Stomach smooth muscle (tissue), 2 donors: ENCODE measurements at regions not wholly inside any gene's neighbourhood (a gene's known extent, or its start where the extent isn't known, plus 50 kb on each side); places are given as distances from the start of the nearest gene placed in this dataset.

ENCODE experiments used
- H3K27ac ChIP-seq: one replicate; pipeline ENCODE4 v1.7.0; 2013; ENCODE audit warnings: mild to moderate bottlenecking, low read length, inconsistent platforms
- H3K27me3 ChIP-seq, 2 donors: one replicate each; pipeline ENCODE4 v1.7.0; 2013; ENCODE audit warnings: low read length in 2 of 2; ENCODE audit not compliant: insufficient read depth in 2 of 2, control insufficient read depth in 1 of 2
- H3K36me3 ChIP-seq, 2 donors: one replicate each; pipeline ENCODE4 v1.7.0; 2013; ENCODE audit warnings: low read length in 2 of 2; ENCODE audit not compliant: control insufficient read depth in 2 of 2, insufficient read depth in 2 of 2
- H3K4me1 ChIP-seq: one replicate; pipeline ENCODE4 v1.7.0; 2013; ENCODE audit warnings: low read length; ENCODE audit not compliant: control insufficient read depth, insufficient read depth
- H3K4me3 ChIP-seq, 2 donors: one replicate each; pipeline ENCODE4 v1.7.0; 2013; ENCODE audit warnings: low read length in 2 of 2
- H3K9ac ChIP-seq, 2 donors: one replicate each; pipeline ENCODE4 v1.7.0; 2013; ENCODE audit warnings: low read length in 2 of 2, mild to moderate bottlenecking in 1 of 2
- H3K9me3 ChIP-seq, 2 donors: one replicate each; pipeline ENCODE4 v1.7.0; 2013; ENCODE audit warnings: low read length in 2 of 2; ENCODE audit not compliant: control insufficient read depth in 2 of 2
- donor health status: healthy.
- donor health status: Pancreatic carcinoma.

DNA sequence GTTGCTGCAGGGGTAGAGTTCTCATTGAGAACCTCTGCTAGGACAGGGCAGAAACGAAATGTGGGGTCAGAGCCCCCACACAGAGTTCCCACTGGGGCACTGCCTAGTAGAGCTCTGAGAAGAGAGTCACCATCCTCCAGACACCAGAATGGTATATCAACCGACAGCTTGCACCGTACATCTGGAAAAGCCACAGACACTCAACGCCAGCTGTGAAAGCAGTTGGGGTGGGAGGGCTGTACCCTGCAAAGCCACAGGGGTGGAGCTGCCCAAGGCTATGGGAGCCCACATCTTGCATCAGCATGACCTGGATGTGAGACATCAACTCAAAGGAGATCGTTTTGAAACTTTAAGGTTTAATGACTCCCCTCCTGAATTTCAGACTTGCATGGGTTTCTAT, 284.0 kb upstream of the DEPDC1 start:
- no peak overlapping the region for H3K27ac ChIP-seq
- no peak overlapping the region for H3K9ac ChIP-seq
- H3K4me1 ChIP-seq: no peaks in the 10 kb centered on the region
- H3K36me3 ChIP-seq: no peaks in the 10 kb centered on the region
- no peak overlapping the region for H3K4me3 ChIP-seq
- peaks cover 0 to 4% of the 10 kb centered on the region in 2 donors for H3K9me3 ChIP-seq
- H3K27me3 ChIP-seq: no peaks in the 10 kb centered on the region

DNA sequence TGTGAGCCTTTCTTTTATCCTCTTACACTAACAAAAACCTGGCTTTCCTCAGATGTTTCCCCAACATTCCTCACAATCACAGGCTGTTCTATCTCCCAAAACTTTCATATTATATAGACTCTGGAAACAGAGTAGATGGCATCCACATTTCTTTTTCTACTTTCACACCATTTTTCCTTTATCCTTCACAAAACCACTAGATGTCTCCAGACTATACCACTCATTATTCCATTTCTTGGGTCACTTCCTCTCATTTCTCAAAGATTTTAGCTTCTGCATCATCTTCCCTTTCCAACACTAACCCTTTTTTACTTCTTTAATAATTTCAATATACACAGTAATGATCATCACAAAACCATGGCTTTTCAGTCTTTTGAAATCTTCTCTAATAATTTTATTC, 286.0 kb upstream of the DEPDC1 start:
- no peak overlapping the region for H3K9ac ChIP-seq
- H3K9me3 ChIP-seq: peaks cover 0 to 4% of the 10 kb centered on the region in 2 donors
- H3K4me1 ChIP-seq: no peaks in the 10 kb centered on the region
- no peaks in the 10 kb centered on the region for H3K27me3 ChIP-seq
- no peak overlapping the region for H3K4me3 ChIP-seq
- H3K36me3 ChIP-seq: no peaks in the 10 kb centered on the region
- H3K27ac ChIP-seq: no peak overlapping the region

DNA sequence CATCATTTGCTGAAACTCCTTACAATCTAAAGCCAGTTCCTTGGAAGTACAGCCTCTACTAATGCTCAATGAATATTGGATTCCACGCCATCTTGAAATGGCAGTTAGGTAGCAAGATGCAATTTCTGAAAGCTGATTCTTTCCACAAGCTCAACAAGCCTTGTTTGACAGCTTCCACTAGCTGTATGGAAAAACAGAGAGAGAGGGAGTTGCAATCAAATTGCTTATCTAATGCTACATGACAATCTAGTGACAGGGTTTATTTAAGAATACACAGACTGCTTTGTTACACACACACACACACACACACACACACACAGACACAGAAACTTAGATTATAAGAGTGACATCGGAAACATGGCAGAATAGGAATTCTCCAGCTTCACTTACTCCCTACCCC, 288.4 kb upstream of the DEPDC1 start:
- H3K4me3 ChIP-seq: no peak overlapping the region
- H3K9me3 ChIP-seq: peaks cover 0 to 4% of the 10 kb centered on the region in 2 donors
- H3K4me1 ChIP-seq: no peaks in the 10 kb centered on the region
- no peaks in the 10 kb centered on the region for H3K36me3 ChIP-seq
- no peak overlapping the region for H3K9ac ChIP-seq
- H3K27ac ChIP-seq: no peak overlapping the region
- no peaks in the 10 kb centered on the region for H3K27me3 ChIP-seq

DNA sequence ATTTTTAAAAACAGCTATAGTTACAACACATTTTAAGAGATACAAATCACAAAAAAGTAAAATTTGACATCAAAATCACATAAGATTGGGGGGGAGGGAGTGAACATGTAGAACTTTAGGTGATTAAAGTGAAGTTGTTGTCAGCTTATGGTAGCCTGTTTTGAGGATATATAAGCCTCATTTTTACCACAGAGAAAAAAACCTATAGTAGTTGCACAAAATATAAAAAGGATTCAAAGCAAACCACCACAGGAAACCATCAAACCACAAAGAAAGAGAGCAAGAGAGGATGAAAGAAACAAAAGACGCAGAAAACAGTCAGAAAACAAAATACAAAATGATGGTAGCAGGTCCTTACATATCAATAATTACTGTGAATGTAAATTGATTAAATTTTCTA, 291.9 kb upstream of the DEPDC1 start:
- Histone ChIP-seq H3K9ac (no peak overlapping the region), H3K4me1 (no peaks in the 10 kb centered on the region), H3K9me3 (no peaks in the 10 kb centered on the region), H3K27ac (no peak overlapping the region), H3K27me3 (no peaks in the 10 kb centered on the region), H3K36me3 (no peaks in the 10 kb centered on the region), H3K4me3 (no peak overlapping the region)

DNA sequence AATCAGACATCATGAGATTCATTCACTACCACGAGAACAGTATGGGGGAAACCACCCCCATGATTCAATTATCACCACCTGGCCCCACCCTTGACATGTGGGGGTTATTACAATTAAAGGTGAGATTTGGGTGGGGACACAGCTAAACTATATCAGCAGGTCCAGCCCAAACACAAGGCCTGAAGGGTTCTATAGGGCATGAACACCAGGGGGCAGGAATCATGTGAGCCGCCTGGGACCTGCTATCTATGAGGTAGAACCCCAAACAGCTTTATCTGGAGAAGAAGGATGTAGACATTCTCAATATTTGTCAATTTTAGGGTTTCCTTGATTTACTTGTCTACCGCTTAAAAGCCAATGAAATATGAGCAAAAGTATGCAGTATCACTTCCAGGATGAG, 294.9 kb upstream of the DEPDC1 start:
- H3K36me3 ChIP-seq: no peaks in the 10 kb centered on the region
- H3K27ac ChIP-seq: no peak overlapping the region
- no peak overlapping the region for H3K4me3 ChIP-seq
- no peaks in the 10 kb centered on the region for H3K9me3 ChIP-seq
- H3K27me3 ChIP-seq: no peaks in the 10 kb centered on the region
- H3K9ac ChIP-seq: no peak overlapping the region
- no peaks in the 10 kb centered on the region for H3K4me1 ChIP-seq

DNA sequence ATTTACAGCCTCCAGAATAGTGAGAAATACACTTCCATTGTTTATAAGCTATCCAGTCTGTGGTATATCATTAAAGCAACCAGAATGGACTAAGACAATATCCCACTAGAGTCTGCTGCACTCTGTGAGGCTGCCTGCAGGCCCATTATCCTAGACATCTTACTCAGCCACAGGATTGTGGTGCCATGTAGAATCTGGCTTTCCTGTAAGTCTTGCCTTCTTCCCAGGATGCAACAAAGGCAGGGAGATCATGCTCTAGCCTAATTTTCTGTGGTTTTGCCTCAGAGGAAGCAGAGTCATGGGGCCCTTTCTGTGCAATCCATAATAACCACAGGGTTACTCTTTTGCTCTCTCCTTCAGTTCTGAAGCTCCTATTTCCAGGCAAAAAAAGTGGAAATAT, 299.1 kb upstream of the DEPDC1 start:
- no peaks in the 10 kb centered on the region for H3K36me3 ChIP-seq
- no peak overlapping the region for H3K9ac ChIP-seq
- no peaks in the 10 kb centered on the region for H3K9me3 ChIP-seq
- H3K27ac ChIP-seq: no peak overlapping the region
- H3K4me1 ChIP-seq: no peaks in the 10 kb centered on the region
- no peak overlapping the region for H3K4me3 ChIP-seq
- no peaks in the 10 kb centered on the region for H3K27me3 ChIP-seq

DNA sequence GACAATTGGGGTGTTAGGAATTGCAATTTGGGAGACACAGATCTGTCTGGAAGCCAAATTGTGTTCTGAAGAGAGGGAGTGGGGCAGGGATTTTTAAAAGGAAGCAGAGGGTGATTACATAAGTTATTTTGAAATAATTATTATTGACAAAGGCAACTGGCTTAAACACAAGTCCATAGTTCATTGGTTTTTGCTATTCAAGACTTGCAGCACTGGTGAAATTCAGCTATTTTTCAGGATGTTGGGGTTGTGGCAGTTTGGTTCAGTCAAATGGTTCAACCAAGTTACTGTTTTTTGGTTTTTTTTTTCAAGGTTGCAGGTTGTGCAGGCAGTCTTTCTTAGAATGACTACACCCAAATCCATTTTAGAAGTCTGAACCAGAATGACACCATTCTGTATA, 300.0 kb upstream of the DEPDC1 start:
- Histone ChIP-seq H3K27me3 (no peaks in the 10 kb centered on the region), H3K4me3 (no peak overlapping the region), H3K27ac (no peak overlapping the region), H3K9ac (no peak overlapping the region), H3K9me3 (no peaks in the 10 kb centered on the region), H3K4me1 (no peaks in the 10 kb centered on the region), H3K36me3 (no peaks in the 10 kb centered on the region)

DNA sequence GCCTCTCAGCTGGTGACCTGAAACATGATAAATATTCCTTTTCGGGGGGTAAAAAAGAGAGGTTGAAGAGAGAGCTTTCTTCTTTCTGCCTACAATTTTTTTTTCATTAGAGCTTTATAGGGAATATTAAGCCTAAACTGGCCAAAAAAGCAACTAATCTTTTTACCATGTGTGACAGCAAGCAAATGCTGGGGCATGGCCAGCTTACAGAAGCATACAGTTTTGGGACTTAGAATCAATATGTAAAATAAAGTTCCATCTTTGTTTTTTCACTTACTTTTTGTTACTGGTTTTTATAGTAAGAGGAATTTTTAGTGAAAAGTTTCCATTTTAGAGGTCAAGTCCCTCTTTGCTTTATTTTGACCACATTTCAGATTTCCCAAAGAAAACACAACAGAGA, 301.2 kb upstream of the DEPDC1 start:
- H3K36me3 ChIP-seq: no peaks in the 10 kb centered on the region
- H3K4me3 ChIP-seq: no peak overlapping the region

DNA sequence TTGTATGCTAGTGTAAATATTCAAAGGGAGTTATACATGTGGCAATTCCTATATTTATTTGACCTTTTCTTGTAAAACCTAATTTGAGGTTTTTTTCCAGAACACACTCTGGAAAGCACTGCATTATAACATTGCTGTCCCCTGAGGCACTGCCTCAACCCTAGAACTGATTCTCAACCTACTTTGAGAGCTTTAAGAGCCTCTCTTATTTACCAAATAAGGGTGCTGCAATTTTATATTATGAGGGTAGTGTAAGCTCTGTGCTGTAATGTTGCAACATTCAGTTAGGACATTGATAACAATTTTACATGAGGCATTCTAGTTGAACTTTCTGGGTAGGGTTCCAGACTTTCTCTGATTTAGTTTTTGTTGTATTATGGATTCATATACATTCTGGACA, 302.2 kb upstream of the DEPDC1 start:
- Histone ChIP-seq H3K9ac (no peak overlapping the region), H3K36me3 (no peaks in the 10 kb centered on the region), H3K27me3 (no peaks in the 10 kb centered on the region), H3K9me3 (no peaks in the 10 kb centered on the region), H3K27ac (no peak overlapping the region), H3K4me1 (no peaks in the 10 kb centered on the region), H3K4me3 (no peak overlapping the region)

More for the DNA sequence above, 301.2 kb upstream of the DEPDC1 start:
- H3K9ac ChIP-seq: no peak overlapping the region
- H3K4me1 ChIP-seq: no peaks in the 10 kb centered on the region
- H3K27me3 ChIP-seq: no peaks in the 10 kb centered on the region
- H3K27ac ChIP-seq: no peak overlapping the region
- no peaks in the 10 kb centered on the region for H3K9me3 ChIP-seq

DNA sequence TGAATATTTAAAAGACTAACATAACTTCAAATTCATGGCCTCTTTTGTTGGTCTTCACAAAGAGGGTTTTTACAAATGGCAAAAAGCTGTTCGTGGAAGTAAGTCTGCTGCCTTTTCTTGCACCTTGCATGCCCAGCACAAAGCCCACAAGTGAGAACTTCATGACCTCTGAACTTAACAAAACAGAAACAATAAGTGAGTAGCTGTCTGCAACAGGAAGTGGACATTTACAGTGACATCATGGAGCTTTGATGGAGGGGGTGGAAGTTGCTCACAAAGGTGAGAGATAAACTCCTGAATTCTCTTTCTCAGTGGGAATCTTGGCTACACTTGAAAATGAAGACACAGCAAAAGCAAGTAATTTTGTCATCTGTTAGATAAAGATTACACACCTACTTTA, 303.3 kb upstream of the DEPDC1 start:
- Histone ChIP-seq H3K9me3 (no peaks in the 10 kb centered on the region), H3K27ac (no peak overlapping the region), H3K36me3 (no peaks in the 10 kb centered on the region), H3K27me3 (no peaks in the 10 kb centered on the region), H3K4me1 (no peaks in the 10 kb centered on the region), H3K4me3 (no peak overlapping the region), H3K9ac (no peak overlapping the region)

DNA sequence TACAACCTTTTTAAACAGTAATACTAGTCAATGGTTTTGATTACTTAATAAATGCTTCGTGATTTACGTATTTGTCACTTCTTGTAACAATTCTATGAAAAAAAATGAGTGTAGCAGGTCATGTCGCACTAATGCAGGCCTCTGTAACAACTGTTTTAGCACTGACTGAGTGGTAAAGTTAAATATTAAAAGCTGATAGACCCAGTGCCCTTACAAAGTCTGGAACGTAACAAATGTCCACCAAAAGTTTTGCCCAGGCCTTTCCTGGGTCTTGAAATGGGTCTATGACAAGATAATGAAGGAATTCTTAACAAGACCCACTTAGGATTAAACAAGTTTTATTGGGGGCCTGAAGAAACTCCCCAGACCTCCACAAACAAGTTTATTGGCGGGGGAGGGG, 304.6 kb upstream of the DEPDC1 start:
- H3K4me3 ChIP-seq: no peak overlapping the region
- H3K36me3 ChIP-seq: no peaks in the 10 kb centered on the region
- no peaks in the 10 kb centered on the region for H3K9me3 ChIP-seq
- no peaks in the 10 kb centered on the region for H3K4me1 ChIP-seq
- H3K27me3 ChIP-seq: no peaks in the 10 kb centered on the region
- H3K9ac ChIP-seq: no peak overlapping the region
- no peak overlapping the region for H3K27ac ChIP-seq
